Tibial artery (tissue), 4 donors: ENCODE measurements at regions not wholly inside any gene's neighbourhood (a gene's known extent, or its start where the extent isn't known, plus 50 kb on each side); places are given as distances from the start of the nearest gene placed in this dataset.

Source experiments
- DNase-seq, 2 donors: peaks; one replicate each; pipeline ENCODE4 v3.0.0-alpha.2; 2019
- H3K27ac ChIP-seq, 2 donors: fragments of 200-600 bp; sonication (generic) in 1 of 2; 1 replicate in 1 of 2; 2 replicates in 1 of 2; pipeline ENCODE4 v1.5.1; 2018 to 2019; ENCODE audit warnings: mild to moderate bottlenecking in 1 of 2
- H3K27me3 ChIP-seq, 2 donors: fragments of 200-600 bp; sonication (generic) in 1 of 2; one replicate each; pipeline versions ENCODE4 v1.5.1 to v1.6.0; 2016 to 2019
- H3K36me3 ChIP-seq, 3 donors: fragments of 200-600 bp; sonication (generic) in 2 of 3; one replicate each; pipeline ENCODE4 v1.5.1; 2016 to 2019; ENCODE audit warnings: mild to moderate bottlenecking in 2 of 3
- H3K4me1 ChIP-seq, 4 donors: fragments of 200-600 bp; sonication (generic) in 2 of 4; 1 replicate in 3 of 4; 2 replicates in 1 of 4; pipeline ENCODE4 v1.5.1; 2016 to 2019
- H3K4me3 ChIP-seq, 2 donors: fragments of 200-600 bp; sonication (generic) in 1 of 2; 1 replicate in 1 of 2; 2 replicates in 1 of 2; pipeline ENCODE4 v1.5.1; 2018 to 2019; ENCODE audit warnings: mild to moderate bottlenecking in 2 of 2
- H3K9me3 ChIP-seq, 3 donors: fragments of 200-600 bp; sonication (generic) in 1 of 3; one replicate each; pipeline ENCODE4 v1.5.1; 2016 to 2019
- CTCF ChIP-seq, 2 experiments: fragments of 200-600 bp in 1 of 2; fragments of 450-650 bp in 1 of 2; IDR thresholded peaks; one replicate each; pipeline ENCODE4 v1.5.1; 2017 to 2019; ENCODE audit warnings: antibody characterized with exemption in 2 of 2, mild to moderate bottlenecking in 1 of 2, moderate library complexity in 1 of 2
- intact Hi-C: fragments of 100-400 bp; cut with DNase I; formaldehyde crosslinking; loops from one replicate; pipeline ENCODE4 v1.15.0; 2023; ENCODE audit warnings: low total_unique reads

DNA sequence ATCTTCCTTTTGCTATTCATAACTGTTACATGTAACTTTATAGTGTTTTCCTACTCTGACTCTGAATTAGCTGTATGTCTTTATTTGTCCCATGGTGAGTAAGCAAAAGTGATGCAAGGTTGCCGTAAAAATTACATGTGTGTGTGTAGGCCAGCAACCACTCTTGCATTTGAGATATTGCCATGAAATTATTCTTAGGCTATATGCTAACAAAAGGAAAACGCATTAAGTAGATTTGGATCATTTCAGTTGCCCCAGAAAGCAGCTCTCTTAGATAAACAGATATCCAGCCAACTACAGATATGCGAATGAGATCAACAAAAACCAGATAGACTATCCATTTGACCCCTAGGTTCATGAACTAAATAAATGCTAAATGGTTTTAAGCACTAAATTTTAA is 73.6 kb downstream of the CYLC2 start:
- no peak for DNase-seq
- intact Hi-C loops, result no loop called here
- H3K27ac ChIP-seq, result no peak overlapping the region

GRCh38 chr9:103078581-103078980 is 83.4 kb downstream of the CYLC2 start:
- Histone ChIP-seq H3K27me3 (no peaks in the 10 kb centered on the region), H3K27ac (no peak overlapping the region), H3K4me1 (no peaks in the 10 kb centered on the region), H3K4me3 (no peak overlapping the region), H3K36me3 (no peaks in the 10 kb centered on the region), H3K9me3 (no peaks in the 10 kb centered on the region)
- TF ChIP-seq CTCF (IDR thresholded peaks at IDR 0.05), result no peak
- DNase-seq, result no peak
- intact Hi-C loops, result no loop called here

More for the DNA sequence above, 73.6 kb downstream of the CYLC2 start:
- H3K27me3 ChIP-seq, result no peaks in the 10 kb centered on the region
- no peaks in the 10 kb centered on the region for H3K4me1 ChIP-seq
- no peaks in the 10 kb centered on the region for H3K9me3 ChIP-seq
- no peak overlapping the region for H3K4me3 ChIP-seq
- no peak for TF ChIP-seq CTCF (IDR thresholded peaks at IDR 0.05)
- H3K36me3 ChIP-seq, result no peaks in the 10 kb centered on the region

DNA sequence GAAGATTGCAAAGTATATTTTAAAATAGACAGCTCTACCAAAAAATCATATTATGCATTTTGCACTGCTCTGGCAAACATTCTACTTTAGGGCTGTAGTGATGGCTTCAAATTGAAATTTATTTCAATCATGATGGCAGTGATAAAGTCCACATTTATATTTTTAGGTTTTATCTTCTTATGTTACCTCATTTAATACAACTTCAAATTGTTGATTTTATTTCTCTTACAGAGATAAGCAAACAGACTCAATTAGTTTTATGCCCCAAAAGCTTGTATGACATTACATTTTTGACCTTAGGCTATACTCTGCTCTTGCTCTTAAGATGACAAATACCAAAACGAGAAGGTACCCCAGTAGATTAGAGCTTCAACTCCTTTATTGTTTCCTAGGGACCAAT is 87.4 kb downstream of the CYLC2 start:
- no peak overlapping the region for H3K4me3 ChIP-seq
- intact Hi-C loops, result no loop called here

DNA sequence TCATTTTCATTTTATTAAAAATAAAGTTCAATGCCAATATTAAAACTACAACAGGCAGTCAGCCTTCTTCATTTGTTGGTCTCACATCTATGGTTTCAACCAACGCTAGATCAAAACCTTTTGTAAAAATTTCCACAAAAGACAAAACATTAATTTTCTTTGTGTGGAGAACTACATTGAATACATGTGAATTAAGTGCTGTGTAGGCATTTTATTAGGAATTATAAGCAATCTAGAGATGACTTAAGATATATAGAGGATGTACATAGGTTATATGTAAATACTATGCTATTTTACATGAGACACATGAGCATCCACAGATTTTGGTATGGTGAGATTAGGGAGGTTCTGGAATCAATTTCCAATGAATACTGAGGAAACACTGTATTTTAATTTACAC is 94.2 kb downstream of the CYLC2 start:
- H3K27ac ChIP-seq, result no peak overlapping the region
- intact Hi-C loops, result no loop called here
- no peaks in the 10 kb centered on the region for H3K27me3 ChIP-seq
- H3K4me3 ChIP-seq, result no peak overlapping the region
- no peak for TF ChIP-seq CTCF (IDR thresholded peaks at IDR 0.05)
- H3K36me3 ChIP-seq, result no peaks in the 10 kb centered on the region
- no peak for DNase-seq
- no peaks in the 10 kb centered on the region for H3K9me3 ChIP-seq
- H3K4me1 ChIP-seq, result no peaks in the 10 kb centered on the region

More for the DNA sequence above, 87.4 kb downstream of the CYLC2 start:
- no peak overlapping the region for H3K27ac ChIP-seq
- no peak for TF ChIP-seq CTCF (IDR thresholded peaks at IDR 0.05)
- H3K4me1 ChIP-seq, result no peaks in the 10 kb centered on the region
- no peaks in the 10 kb centered on the region for H3K36me3 ChIP-seq
- no peaks in the 10 kb centered on the region for H3K27me3 ChIP-seq
- DNase-seq, result no peak
- no peaks in the 10 kb centered on the region for H3K9me3 ChIP-seq

GRCh38 chr9:103104101-103104500 is 109.0 kb downstream of the CYLC2 start:
- no peak overlapping the region for H3K4me3 ChIP-seq
- TF ChIP-seq CTCF (IDR thresholded peaks at IDR 0.05), result no peak
- H3K9me3 ChIP-seq, result no peaks in the 10 kb centered on the region
- DNase-seq, result no peak
- no peaks in the 10 kb centered on the region for H3K36me3 ChIP-seq
- intact Hi-C loops, result no loop called here
- no peaks in the 10 kb centered on the region for H3K4me1 ChIP-seq
- H3K27me3 ChIP-seq, result no peaks in the 10 kb centered on the region
- H3K27ac ChIP-seq, result no peak overlapping the region

DNA sequence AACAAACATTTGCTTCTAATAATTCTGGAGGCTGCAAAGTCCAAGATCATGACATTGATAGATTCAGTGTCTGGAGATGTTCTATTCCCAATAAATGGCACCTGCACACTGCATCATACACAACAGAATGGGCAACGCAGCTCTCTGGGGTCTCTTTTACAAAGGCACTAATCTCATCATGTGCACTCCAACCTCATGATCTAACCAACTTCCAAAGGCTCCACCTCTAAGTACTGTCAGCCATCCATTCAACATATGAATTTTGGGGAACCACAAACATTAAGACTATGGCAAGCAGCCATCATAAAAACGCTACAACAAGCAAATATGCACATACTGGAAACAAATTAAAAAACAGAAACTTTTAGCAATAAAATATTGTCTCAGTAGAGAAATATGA is 121.1 kb downstream of the CYLC2 start:
- Histone ChIP-seq H3K4me3 (no peak overlapping the region), H3K27ac (no peak overlapping the region), H3K9me3 (no peaks in the 10 kb centered on the region), H3K36me3 (no peaks in the 10 kb centered on the region), H3K27me3 (no peaks in the 10 kb centered on the region), H3K4me1 (no peaks in the 10 kb centered on the region)
- no peak for TF ChIP-seq CTCF (IDR thresholded peaks at IDR 0.05)
- intact Hi-C loops, result no loop called here
- no peak for DNase-seq
